H9 (cell line): ENCODE measurements at regions not wholly inside any gene's neighbourhood (a gene's known extent, or its start where the extent isn't known, plus 50 kb on each side); places are given as distances from the start of the nearest gene placed in this dataset.

Experiments
- DNase-seq: peaks from one replicate; pipeline ENCODE4 v3.0.0-alpha.2; 2017
- H2AFZ ChIP-seq: one replicate; pipeline ENCODE4 v1.6.1; 2013; ENCODE audit warnings: mild to moderate bottlenecking, low read length, control low read depth, moderate library complexity
- H2AK5ac ChIP-seq: 2 replicates; pipeline ENCODE4 v1.6.1; 2013; ENCODE audit warnings: low read length, control low read depth, mixed read lengths; ENCODE audit not compliant: insufficient read length
- H2BK120ac ChIP-seq: one replicate; pipeline ENCODE4 v1.6.1; 2013; ENCODE audit warnings: low read depth, mild to moderate bottlenecking, low read length, control low read depth, inconsistent platforms; ENCODE audit not compliant: poor library complexity, severe bottlenecking
- H2BK12ac ChIP-seq: 2 replicates; pipeline ENCODE4 v1.6.1; 2013; ENCODE audit warnings: low read length, control low read depth, mixed read lengths, low read depth; ENCODE audit not compliant: insufficient read length
- H2BK15ac ChIP-seq: 2 replicates; pipeline ENCODE4 v1.6.1; 2013; ENCODE audit warnings: low read depth, low read length, control low read depth
- H2BK20ac ChIP-seq: one replicate; pipeline ENCODE4 v1.6.1; 2013; ENCODE audit warnings: low read depth, mild to moderate bottlenecking, low read length, control low read depth, inconsistent platforms; ENCODE audit not compliant: poor library complexity, severe bottlenecking
- H2BK5ac ChIP-seq: 2 replicates; pipeline ENCODE4 v1.6.1; 2013; ENCODE audit warnings: low read length, control low read depth, mixed read lengths; ENCODE audit not compliant: insufficient read length
- H3K14ac ChIP-seq: 2 replicates; pipeline ENCODE4 v1.6.1; 2013; ENCODE audit warnings: low read length, control low read depth; ENCODE audit not compliant: insufficient read depth
- H3K18ac ChIP-seq: 2 replicates; pipeline ENCODE4 v1.6.1; 2013; ENCODE audit warnings: low read depth, mild to moderate bottlenecking, mixed read lengths, low read length, control low read depth; ENCODE audit not compliant: insufficient read length
- H3K23ac ChIP-seq: 2 replicates; pipeline ENCODE4 v1.6.1; 2013; ENCODE audit warnings: low read length, control low read depth, mixed read lengths, low read depth; ENCODE audit not compliant: insufficient read length
- H3K23me2 ChIP-seq: 2 replicates; pipeline ENCODE4 v1.6.1; 2013; ENCODE audit warnings: low read depth, mild to moderate bottlenecking, mixed read lengths, low read length, control low read depth; ENCODE audit not compliant: insufficient read length, poor library complexity, severe bottlenecking
- H3K27ac ChIP-seq: 2 replicates; pipeline ENCODE4 v1.5.1; 2013; ENCODE audit warnings: low read length, control low read depth, mixed read lengths, low read depth; ENCODE audit not compliant: insufficient read length
- H3K27me3 ChIP-seq: 2 replicates; pipeline ENCODE4 v1.6.1; 2013; ENCODE audit warnings: low read length, control low read depth, inconsistent platforms; ENCODE audit not compliant: insufficient read depth
- H3K4ac ChIP-seq: 2 replicates; pipeline ENCODE4 v1.6.1; 2013; ENCODE audit warnings: low read depth, mild to moderate bottlenecking, control low read depth, inconsistent platforms, low read length, moderate library complexity
- H3K4me1 ChIP-seq: 2 replicates; pipeline ENCODE4 v1.6.1; 2013; ENCODE audit warnings: low read length, control low read depth, inconsistent platforms; ENCODE audit not compliant: insufficient read depth
- H3K4me2 ChIP-seq: 2 replicates; pipeline ENCODE4 v1.6.1; 2013; ENCODE audit warnings: low read length, control low read depth, mixed read lengths; ENCODE audit not compliant: insufficient read length, insufficient read depth
- H3K56ac ChIP-seq: 2 replicates; pipeline ENCODE4 v1.6.1; 2013; ENCODE audit warnings: low read depth, mild to moderate bottlenecking, mixed read lengths, low read length, control low read depth; ENCODE audit not compliant: insufficient read length
- H3K79me1 ChIP-seq: 2 replicates; pipeline ENCODE4 v1.6.1; 2013; ENCODE audit warnings: low read depth, mild to moderate bottlenecking, moderate library complexity, low read length, control low read depth, inconsistent platforms; ENCODE audit not compliant: insufficient read depth, poor library complexity, severe bottlenecking
- H3K79me2 ChIP-seq: 2 replicates; pipeline ENCODE4 v1.6.1; 2013; ENCODE audit warnings: low read length, control low read depth, inconsistent platforms; ENCODE audit not compliant: insufficient read depth
- H3K9ac ChIP-seq: 2 replicates; pipeline ENCODE4 v1.6.1; 2013; ENCODE audit warnings: low read length, control low read depth, mixed read lengths; ENCODE audit not compliant: insufficient read length; ENCODE audit errors: extremely low read depth
- H3K9me3 ChIP-seq: one replicate; pipeline ENCODE4 v1.6.1; 2013; ENCODE audit warnings: low read depth, low read length, inconsistent platforms; ENCODE audit not compliant: control insufficient read depth
- H3T11ph ChIP-seq: one replicate; pipeline ENCODE4 v1.6.1; 2013; ENCODE audit warnings: mild to moderate bottlenecking, low read length, control low read depth, inconsistent platforms
- H4K20me1 ChIP-seq: one replicate; pipeline ENCODE4 v1.6.1; 2013; ENCODE audit not compliant: control insufficient read depth, insufficient read length, insufficient read depth
- H4K5ac ChIP-seq: 2 replicates; pipeline ENCODE4 v1.6.1; 2013; ENCODE audit warnings: low read depth, mild to moderate bottlenecking, mixed read lengths, low read length, control low read depth; ENCODE audit not compliant: insufficient read length
- H4K8ac ChIP-seq: replicated peaks from 2 replicates; pipeline ENCODE4 v1.6.1; 2013; ENCODE audit warnings: low read length, control low read depth, mixed read lengths, low read depth; ENCODE audit not compliant: insufficient read length
- H4K91ac ChIP-seq: 2 replicates; pipeline ENCODE4 v1.6.1; 2013; ENCODE audit warnings: low read depth, mild to moderate bottlenecking, moderate library complexity, mixed read lengths, low read length, control low read depth; ENCODE audit not compliant: insufficient read length
- H3K27ac Mint-ChIP-seq, 3 experiments: 2 replicates in 2 of 3; 3 replicates in 1 of 3; pipeline ENCODE4 v1.8.0; 2020 to 2021; ENCODE audit warnings: mixed read lengths in 3 of 3, mild to moderate bottlenecking in 1 of 3, moderate library complexity in 1 of 3
- H3K27me3 Mint-ChIP-seq: 2 replicates; pipeline ENCODE4 v1.8.0; 2021; ENCODE audit warnings: low read depth, mild to moderate bottlenecking, moderate library complexity, mixed read lengths
- H3K36me3 Mint-ChIP-seq, 3 experiments: 2 replicates in 2 of 3; 3 replicates in 1 of 3; pipeline ENCODE4 v1.8.0; 2020 to 2021; ENCODE audit warnings: low read depth in 3 of 3, mixed read lengths in 3 of 3; ENCODE audit not compliant: insufficient read depth in 1 of 3
- H3K4me1 Mint-ChIP-seq, 2 experiments: 2 replicates each; pipeline ENCODE4 v1.8.0; 2020; ENCODE audit warnings: mixed read lengths in 2 of 2
- H3K4me3 Mint-ChIP-seq, 2 experiments: 2 replicates in 1 of 2; 3 replicates in 1 of 2; pipeline ENCODE4 v1.8.0; 2020 to 2021; ENCODE audit warnings: mild to moderate bottlenecking in 2 of 2, mixed read lengths in 2 of 2, moderate library complexity in 1 of 2
- H3K9me3 Mint-ChIP-seq, 2 experiments: 2 replicates in 1 of 2; 3 replicates in 1 of 2; pipeline ENCODE4 v1.8.0; 2020; ENCODE audit warnings: mild to moderate bottlenecking in 2 of 2, mixed read lengths in 2 of 2, moderate library complexity in 1 of 2
- CTCF ChIP-seq: fragments of 200-600 bp; sonication (generic); conservative IDR thresholded peaks from 3 replicates; pipeline ENCODE4 v1.8.0; 2021; ENCODE audit warnings: antibody characterized with exemption, mild to moderate bottlenecking
- WGBS: extraction: QIAGEN DNeasy Blood & Tissue Kit; methylation state at CpG from one replicate; pipeline ENCODE4 v1.1.7; 2013; ENCODE audit warnings: missing lambda C conversion rate, low lambda C conversion rate, mixed read lengths; ENCODE audit not compliant: insufficient read length; ENCODE audit errors: extremely low coverage; 5-methylcytosine and 5-hydroxymethylcytosine counted together

- Histone ChIP-seq H3K79me1 (no peaks in the 10 kb centered on the region), H4K91ac (no peak overlapping the region), H3T11ph (no peak overlapping the region), H3K27me3 (no peaks in the 10 kb centered on the region), H3K56ac (no peak overlapping the region), H3K27ac (no peak overlapping the region), H3K4ac (no peak overlapping the region), H2BK5ac (no peak overlapping the region), H2BK15ac (no peak overlapping the region), H2AFZ (no peak overlapping the region), H3K4me1 (no peaks in the 10 kb centered on the region), H4K5ac (no peak overlapping the region), H2BK12ac (no peak overlapping the region), H2AK5ac (no peak overlapping the region), H2BK20ac (no peak overlapping the region), H3K14ac (no peak overlapping the region), H2BK120ac (no peak overlapping the region), H3K9me3 (no peaks in the 10 kb centered on the region), H3K79me2 (no peaks in the 10 kb centered on the region), H3K23ac (no peak overlapping the region), H4K20me1 (no peaks in the 10 kb centered on the region), H4K8ac (no peak overlapping the region), H3K9ac (no peak overlapping the region), H3K23me2 (no peaks in the 10 kb centered on the region), H3K4me2 (no peak overlapping the region), H3K18ac (no peak overlapping the region)
- no peaks in the 10 kb centered on the region for H3K27me3 Mint-ChIP-seq
- H3K27ac Mint-ChIP-seq = no peak overlapping the region
- DNase-seq = no peak
- H3K4me1 Mint-ChIP-seq = peaks cover 9 to 12% of the 10 kb centered on the region in 2 experiments
- H3K9me3 Mint-ChIP-seq = no peaks in the 10 kb centered on the region
- H3K36me3 Mint-ChIP-seq = no peaks in the 10 kb centered on the region
- no CpG with 5 or more reads among the region's 7 CpGs for WGBS
- no peak overlapping the region for H3K4me3 Mint-ChIP-seq
- TF ChIP-seq CTCF = no peak
Observed at GRCh38 chr9:111276431-111277128, 53.4 kb downstream of the OR2K2 start.
